GM13976 (cell line): ENCODE measurements at regions not wholly inside any gene's neighbourhood (a gene's known extent, or its start where the extent isn't known, plus 50 kb on each side); places are given as distances from the start of the nearest gene placed in this dataset.
A peak's percentile ranks its signal among the peaks of the same experiment; 100 is the strongest.

Source experiments
- DNase-seq: peaks from one replicate; pipeline ENCODE4 v3.0.0; 2012; ENCODE audit warnings: low spot score
- in situ Hi-C: fragments of 300-500 bp; cut with MboI; formaldehyde crosslinking; loops from one replicate; pipeline ENCODE4 v1.12.0; 2022; ENCODE audit warnings: low sequenced_read_pairs, mixed read lengths, inconsistent platforms; ENCODE audit not compliant: unreplicated experiment
- TF ChIP-seq, protein P1 (sequence below): IDR thresholded peaks from 2 replicates; pipeline ENCODE4 v1.5.1; 2012; ENCODE audit warnings: borderline replicate concordance, mild to moderate bottlenecking; ENCODE audit not compliant: insufficient read depth; ENCODE audit errors: extremely low read depth, missing control alignments, control extremely low read depth

DNA sequence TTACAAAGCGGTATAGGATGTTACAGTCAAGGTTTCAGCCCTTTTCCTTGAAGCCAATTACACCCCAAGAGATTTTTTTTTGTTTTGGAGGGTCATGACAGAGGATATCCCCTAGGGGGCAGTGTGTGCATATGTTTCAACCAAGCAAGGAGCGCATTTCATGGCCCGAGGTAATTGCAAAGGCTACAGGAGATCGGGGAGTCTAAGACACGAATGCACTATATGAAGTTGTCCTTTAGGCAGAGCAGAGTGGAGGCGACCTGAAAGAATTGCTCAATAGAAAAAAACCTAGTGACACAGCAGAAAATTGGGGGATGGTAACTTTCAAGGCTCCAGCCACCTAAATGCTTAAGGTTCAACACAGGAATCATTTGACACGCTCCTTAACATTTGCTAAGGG, 219.8 kb upstream of the PARD3B start:
- in situ Hi-C loops: no loop called here
- TF ChIP-seq, protein P1, sequence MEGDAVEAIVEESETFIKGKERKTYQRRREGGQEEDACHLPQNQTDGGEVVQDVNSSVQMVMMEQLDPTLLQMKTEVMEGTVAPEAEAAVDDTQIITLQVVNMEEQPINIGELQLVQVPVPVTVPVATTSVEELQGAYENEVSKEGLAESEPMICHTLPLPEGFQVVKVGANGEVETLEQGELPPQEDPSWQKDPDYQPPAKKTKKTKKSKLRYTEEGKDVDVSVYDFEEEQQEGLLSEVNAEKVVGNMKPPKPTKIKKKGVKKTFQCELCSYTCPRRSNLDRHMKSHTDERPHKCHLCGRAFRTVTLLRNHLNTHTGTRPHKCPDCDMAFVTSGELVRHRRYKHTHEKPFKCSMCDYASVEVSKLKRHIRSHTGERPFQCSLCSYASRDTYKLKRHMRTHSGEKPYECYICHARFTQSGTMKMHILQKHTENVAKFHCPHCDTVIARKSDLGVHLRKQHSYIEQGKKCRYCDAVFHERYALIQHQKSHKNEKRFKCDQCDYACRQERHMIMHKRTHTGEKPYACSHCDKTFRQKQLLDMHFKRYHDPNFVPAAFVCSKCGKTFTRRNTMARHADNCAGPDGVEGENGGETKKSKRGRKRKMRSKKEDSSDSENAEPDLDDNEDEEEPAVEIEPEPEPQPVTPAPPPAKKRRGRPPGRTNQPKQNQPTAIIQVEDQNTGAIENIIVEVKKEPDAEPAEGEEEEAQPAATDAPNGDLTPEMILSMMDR: peak; percentile 76
- peak; percentile 51 for DNase-seq

DNA sequence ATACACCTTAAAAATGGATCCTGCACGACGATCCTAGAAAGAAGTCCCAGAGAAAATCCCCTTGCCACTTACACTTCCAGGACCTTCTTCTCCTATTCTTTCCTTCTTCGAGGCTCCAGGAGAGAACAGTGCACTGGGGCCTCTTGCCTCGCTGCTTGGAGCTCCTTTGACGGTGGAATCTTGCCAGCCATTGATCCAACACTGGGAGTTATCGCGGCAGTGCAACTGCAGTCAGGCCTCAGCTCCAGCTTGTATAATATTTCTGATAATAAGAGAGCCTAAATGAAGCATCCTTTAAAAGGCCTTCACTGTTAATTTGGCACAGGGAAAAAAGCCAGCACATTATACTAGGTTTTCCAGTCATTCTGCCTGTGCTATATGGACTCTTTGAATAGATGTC, 216.9 kb upstream of the PARD3B start:
- in situ Hi-C loops: no loop called here
- no peak for DNase-seq
- TF ChIP-seq, protein P1: no peak

DNA sequence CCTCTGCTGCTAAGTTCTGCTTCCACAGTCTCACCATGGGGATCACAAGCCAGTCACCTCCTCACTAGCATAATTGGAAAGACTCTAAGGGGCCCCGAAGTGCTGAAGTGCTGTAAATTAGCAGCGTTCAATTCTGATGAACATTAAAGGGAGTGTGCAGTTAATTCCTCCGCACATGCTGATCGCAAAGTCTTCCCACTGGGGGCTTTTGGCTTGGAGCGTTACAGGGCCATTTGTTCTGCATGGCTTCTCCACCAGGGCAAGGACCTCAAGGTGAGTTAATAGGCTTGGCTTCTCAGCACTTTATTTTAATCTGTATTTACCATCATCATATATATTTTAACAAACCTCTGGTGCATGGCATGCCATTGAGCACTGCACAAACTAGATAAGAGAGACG, 216.3 kb upstream of the PARD3B start:
- in situ Hi-C loops: no loop called here
- TF ChIP-seq, protein P1: no peak
- DNase-seq: no peak

DNA sequence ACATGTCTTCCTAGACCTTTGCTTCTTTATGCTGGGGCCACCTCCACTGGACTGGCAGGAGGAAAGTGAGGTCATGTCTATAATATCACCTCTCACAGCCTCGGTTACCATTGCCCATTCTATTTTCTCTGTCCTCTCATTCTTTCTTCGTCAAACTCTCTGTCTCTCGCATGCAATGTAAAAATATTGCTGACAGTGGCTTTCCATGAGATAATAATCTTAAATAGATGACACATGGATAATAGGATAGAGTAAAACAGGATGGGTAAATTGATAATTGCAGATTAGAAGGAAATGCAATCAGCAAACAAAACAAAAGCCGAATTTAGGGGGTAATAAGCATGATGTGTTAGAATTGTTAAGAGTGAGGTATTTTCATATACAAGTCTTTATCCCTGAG, 215.7 kb upstream of the PARD3B start:
- in situ Hi-C loops: no loop called here
- TF ChIP-seq, protein P1: no peak

DNA sequence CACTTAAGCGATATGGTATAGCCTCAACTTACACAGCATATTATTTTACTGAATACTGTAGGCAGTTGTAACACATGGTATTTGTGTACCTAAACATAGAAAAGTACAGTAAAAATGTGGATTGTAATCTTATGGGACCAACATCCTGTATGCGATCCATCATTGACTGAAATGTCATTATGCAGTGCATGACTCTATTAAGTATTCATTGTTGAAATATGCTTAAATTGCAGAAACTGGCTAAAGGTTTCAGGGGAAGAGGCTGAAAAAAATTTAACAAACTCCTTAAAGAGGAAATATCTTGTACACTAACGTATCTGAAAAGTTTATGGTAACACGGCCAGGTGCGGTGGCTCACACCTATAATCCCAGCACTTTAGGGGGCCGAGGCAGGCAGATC, 214.1 kb upstream of the PARD3B start:
- in situ Hi-C loops: no loop called here
- TF ChIP-seq, protein P1: no peak

More for the DNA sequence above, 215.7 kb upstream of the PARD3B start:
- no peak for DNase-seq

DNA sequence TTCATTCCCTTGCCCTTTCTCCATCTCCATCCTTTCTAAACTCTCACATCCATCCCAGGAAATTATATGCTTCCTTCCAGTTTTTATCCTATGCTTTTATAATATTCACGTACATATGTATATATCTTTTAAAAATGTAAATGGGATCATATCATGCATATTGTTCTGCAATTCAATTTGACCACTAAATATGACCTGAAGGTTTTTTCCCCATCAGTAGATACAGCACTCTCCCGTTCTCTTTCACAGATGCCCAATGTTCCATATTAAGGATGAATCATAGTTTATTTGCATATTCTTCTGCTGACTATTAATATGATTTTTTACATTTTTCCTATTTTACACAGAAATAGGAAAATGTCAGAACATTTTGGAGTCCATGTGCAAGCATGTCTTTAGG, 213.3 kb upstream of the PARD3B start:
- TF ChIP-seq, protein P1: no peak
- no peak for DNase-seq
- in situ Hi-C loops: no loop called here

More for the DNA sequence above, 214.1 kb upstream of the PARD3B start:
- DNase-seq: no peak

DNA sequence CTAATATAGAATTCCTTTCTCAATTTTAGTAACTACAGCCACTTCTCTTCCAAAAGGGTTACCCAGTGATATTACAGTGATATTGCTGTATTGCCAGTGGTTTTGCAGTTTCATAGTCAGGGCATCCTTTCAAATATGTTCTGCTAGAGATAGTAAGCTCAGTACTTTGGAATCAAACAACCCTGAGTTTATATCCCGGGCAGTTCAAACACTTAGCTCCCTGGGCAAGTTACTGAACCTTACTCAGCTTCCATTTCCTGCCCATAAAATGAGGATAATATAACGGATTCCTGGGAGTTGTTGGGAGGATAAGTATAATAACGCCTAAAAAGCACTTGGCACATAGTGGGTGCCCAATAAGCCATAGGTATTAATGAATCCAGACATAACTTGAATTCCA, 212.6 kb upstream of the PARD3B start:
- in situ Hi-C loops: no loop called here
- DNase-seq: no peak
- TF ChIP-seq, protein P1: no peak
